ENCODE measurements at regions not wholly inside any gene's neighbourhood (a gene's known extent, or its start where the extent isn't known, plus 50 kb on each side); places are given as distances from the start of the nearest gene placed in this dataset.

GRCh38 chr17:14940108-14940937, 324.8 kb downstream of the PMP22 start (continued):
- no peak for TF ChIP-seq ATF2 (IDR thresholded peaks at IDR 0.05; ENCODE audit: low read length)
- TF ChIP-seq CREB1 (IDR thresholded peaks at IDR 0.05), result no peak
- TF ChIP-seq SUZ12 (IDR thresholded peaks at IDR 0.05; ENCODE audit: low read length), result no peak
- TF ChIP-seq TBP (IDR thresholded peaks at IDR 0.05; ENCODE audit: low read depth, low read length), result no peak
- TF ChIP-seq TEAD4 (IDR thresholded peaks at IDR 0.05; ENCODE audit: low read depth, low read length), result no peak
- no peak for TF ChIP-seq TAF1 (IDR thresholded peaks at IDR 0.05; ENCODE audit: low read depth, low read length)
- no peak for TF ChIP-seq MAX (IDR thresholded peaks at IDR 0.05)
- TF ChIP-seq CBX5 (IDR thresholded peaks at IDR 0.05; ENCODE audit: low read depth, low read length), result no peak
- TF ChIP-seq FOSL1 (IDR thresholded peaks at IDR 0.05; ENCODE audit: insufficient read depth, low read depth, low read length), result no peak
- no peak for TF ChIP-seq USF2 (IDR thresholded peaks at IDR 0.05; ENCODE audit: low read length)

All from H1 (cell line).